ENCODE measurements at regions not wholly inside any gene's neighbourhood (a gene's known extent, or its start where the extent isn't known, plus 50 kb on each side); places are given as distances from the start of the nearest gene placed in this dataset.

GRCh38 chr3:66606868-66607267 is 106.0 kb upstream of the LRIG1 start:
- no peak for TF ChIP-seq CTCF (tag by site-specific recombination; IDR thresholded peaks at IDR 0.05)
- no peak for TF ChIP-seq YY1 (tag by site-specific recombination; IDR thresholded peaks at IDR 0.05)
- TF ChIP-seq ZNF585B (tag by site-specific recombination; IDR thresholded peaks at IDR 0.05): no peak
- TF ChIP-seq ZNF518A (tag by site-specific recombination; conservative IDR thresholded peaks at IDR 0.05; ENCODE audit: low read depth): no peak
- TF ChIP-seq ZNF302 (tag by site-specific recombination; IDR thresholded peaks at IDR 0.05; ENCODE audit: low read depth): no peak

Data from HEK293 (cell line).